Retinal pigment epithelial cell (primary cell): ENCODE measurements at regions not wholly inside any gene's neighbourhood (a gene's known extent, or its start where the extent isn't known, plus 50 kb on each side); places are given as distances from the start of the nearest gene placed in this dataset.
A peak's percentile ranks its signal among the peaks of the same experiment; 100 is the strongest.

Source experiments
- DNase-seq: peaks from one replicate; pipeline ENCODE4 v3.0.0-alpha.2; 2010; ENCODE audit warnings: low read depth
- H3K4me3 ChIP-seq: 2 replicates; pipeline ENCODE4 v1.5.1; 2011; ENCODE audit warnings: mild to moderate bottlenecking, low read length, control low read depth, moderate library complexity
- TF ChIP-seq, protein P1 (sequence below): conservative IDR thresholded peaks from 2 replicates; pipeline ENCODE4 v1.5.1; 2011; ENCODE audit warnings: low read depth, low read length, control low read depth, inconsistent platforms

DNA sequence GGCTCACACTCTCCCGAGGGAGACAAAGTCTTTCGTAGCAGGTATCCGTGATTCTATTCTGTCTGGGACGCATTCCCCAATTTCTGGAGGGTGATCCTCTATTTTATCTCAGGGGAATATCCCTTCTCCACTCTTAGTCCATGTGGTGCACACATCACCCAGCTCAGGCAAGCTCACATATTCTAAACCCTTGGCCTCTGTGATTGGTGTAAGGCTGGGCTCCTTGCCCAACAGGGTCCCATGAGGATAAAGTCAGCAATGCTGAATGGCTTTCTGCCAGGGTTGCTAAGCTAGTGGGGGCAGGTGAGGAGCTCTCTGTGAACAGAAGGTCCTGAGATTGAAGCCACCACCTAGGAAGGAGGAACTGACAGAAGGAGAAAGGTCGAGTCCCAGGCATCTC lies 137.2 kb downstream of the CDH26 start:
- DNase-seq = peak; percentile 92
- TF ChIP-seq, protein P1, sequence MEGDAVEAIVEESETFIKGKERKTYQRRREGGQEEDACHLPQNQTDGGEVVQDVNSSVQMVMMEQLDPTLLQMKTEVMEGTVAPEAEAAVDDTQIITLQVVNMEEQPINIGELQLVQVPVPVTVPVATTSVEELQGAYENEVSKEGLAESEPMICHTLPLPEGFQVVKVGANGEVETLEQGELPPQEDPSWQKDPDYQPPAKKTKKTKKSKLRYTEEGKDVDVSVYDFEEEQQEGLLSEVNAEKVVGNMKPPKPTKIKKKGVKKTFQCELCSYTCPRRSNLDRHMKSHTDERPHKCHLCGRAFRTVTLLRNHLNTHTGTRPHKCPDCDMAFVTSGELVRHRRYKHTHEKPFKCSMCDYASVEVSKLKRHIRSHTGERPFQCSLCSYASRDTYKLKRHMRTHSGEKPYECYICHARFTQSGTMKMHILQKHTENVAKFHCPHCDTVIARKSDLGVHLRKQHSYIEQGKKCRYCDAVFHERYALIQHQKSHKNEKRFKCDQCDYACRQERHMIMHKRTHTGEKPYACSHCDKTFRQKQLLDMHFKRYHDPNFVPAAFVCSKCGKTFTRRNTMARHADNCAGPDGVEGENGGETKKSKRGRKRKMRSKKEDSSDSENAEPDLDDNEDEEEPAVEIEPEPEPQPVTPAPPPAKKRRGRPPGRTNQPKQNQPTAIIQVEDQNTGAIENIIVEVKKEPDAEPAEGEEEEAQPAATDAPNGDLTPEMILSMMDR = no peak
- H3K4me3 ChIP-seq = no peak overlapping the region

DNA sequence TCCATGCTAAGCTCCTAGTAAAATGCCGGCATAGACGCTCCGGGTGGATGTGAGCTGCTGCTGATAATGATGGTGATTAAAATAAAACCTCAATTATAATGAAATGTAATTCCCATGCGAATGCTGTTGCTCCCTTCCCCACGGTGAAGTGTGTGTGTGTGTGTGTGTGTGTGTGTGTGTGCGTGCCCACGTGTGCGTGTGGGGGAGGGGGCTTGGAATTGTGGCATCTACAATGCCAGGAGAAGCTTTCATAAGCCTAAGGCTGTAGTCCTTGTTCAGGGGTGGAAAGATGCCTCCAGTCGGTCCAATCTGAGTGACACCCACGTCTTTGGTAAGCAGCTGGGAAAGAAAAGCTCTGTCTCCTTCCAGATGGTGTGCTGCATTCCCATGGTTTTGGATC lies 137.9 kb downstream of the CDH26 start:
- H3K4me3 ChIP-seq = peak overlapping the region; percentile 12
- TF ChIP-seq, protein P1 = no peak
- no peak for DNase-seq

DNA sequence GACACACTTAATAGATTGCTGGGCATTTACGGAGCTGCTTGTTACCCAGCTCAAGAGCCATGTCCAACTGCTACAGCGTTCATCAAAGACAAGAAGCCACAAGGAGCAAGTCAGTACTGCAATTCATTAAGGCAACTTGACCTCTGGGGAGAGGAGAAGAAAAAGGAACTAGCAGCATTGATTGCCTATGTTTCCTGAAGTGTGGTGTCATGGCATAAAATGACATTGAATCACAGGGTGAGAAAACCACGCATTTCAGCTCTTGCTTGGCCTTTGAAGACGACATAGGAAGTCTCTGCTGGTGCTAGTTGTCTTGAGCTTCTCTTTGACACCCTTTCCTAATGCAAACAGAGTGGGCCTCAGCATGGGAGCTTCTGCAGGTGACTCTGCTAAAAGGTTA lies 139.1 kb downstream of the CDH26 start:
- no peak for DNase-seq
- TF ChIP-seq, protein P1 = no peak
- H3K4me3 ChIP-seq = no peak overlapping the region

DNA sequence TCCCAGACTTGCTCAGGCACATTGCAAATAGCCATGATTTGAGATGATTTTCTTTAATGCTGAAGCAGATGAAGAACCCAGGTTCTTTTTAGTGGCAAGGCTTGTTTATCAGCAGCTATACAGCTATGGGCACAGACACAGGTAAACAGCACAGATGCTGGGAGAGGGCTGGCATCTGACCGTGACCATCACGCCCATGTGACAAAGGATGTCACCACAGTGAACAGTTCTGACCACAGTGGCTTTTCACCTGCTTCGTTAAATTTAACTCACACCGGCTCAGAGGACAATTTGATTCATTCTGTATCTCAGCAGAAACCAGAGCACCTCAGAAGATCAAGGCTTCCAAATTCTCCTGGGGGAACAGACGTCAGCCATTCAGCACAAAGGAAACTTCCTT lies 142.6 kb downstream of the CDH26 start:
- H3K4me3 ChIP-seq = no peak overlapping the region
- DNase-seq = no peak
- TF ChIP-seq, protein P1 = no peak

DNA sequence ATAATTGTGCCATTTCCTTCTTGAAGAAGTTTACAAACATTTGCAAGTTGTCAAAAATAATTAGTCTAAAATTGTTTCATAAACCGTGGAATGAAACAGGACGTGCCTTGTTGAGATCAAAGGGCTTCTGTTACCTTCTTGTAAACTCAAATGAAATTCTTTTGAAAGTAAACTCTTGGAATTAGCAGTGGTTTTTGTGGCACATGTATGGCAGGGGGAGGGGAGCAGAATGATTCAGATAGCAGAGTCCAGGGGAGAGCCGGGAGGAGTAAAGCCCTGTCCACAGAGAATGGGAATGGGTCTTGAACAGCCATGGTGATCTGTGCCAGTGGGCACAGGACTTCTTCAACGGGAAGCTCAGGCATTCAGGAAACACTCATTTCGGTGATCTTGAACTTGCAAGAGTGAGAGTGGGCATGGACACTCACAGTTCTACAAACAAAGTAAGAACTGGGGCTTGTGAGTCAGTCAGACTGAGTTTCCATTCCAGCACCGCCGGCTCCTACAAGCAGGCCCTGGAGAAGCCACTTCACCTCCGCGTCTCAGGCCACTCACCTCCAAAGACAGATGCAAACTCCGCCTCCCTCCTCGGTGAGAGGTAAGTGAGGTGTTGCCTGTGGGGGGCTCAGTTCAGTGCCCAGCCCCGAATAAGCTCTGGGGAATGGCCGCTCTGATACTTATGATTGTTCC lies 143.1 kb downstream of the CDH26 start:
- no peak for DNase-seq
- H3K4me3 ChIP-seq = no peak overlapping the region
- TF ChIP-seq, protein P1 = no peak

DNA sequence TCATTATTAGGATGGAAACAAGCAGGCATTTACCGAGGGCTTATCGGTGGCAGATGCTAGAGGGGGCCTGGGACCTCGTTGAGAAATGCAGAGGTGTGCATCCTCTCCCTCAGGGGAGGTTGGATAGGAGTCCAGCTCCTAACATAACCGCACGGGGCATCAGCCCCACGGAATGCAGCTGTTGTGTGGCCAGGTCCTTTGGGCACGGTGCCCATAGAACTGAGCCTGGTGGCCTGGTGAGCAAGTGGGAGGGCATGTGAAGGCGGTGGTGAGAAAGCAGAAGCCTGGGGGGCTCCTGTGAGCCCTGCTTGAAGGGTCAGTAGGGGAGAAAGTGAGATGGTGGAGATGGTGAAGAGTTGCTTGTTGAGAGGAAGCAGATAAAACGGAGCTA lies 143.7 kb downstream of the CDH26 start:
- TF ChIP-seq, protein P1 = no peak

DNA sequence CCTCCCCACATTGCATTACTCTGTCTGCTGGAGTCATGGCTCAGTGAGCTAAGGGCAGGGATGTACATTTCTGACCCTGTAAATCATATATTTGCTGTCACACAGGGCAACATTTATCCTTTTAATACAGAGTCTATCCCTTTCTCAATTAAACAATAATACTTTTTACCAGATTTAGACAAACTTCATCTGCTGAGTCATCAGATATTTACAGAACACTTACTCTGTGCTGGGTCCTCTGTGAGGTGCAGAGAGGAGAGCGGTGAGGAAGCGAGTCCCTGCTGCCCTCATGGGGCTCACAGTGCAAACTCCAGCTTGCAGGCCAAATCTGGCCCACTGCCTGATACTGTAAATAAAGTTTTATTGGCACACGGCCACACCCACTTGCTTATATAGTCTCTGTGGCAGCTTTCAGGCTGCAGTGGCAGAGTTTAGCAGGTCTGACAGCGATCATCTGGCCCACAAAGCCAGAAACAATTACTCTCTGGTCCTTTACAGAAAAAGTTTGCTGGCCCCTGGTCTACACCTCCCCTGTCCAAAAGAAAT lies 144.5 kb downstream of the CDH26 start:
- TF ChIP-seq, protein P1 = no peak
- no peak for DNase-seq
- H3K4me3 ChIP-seq = no peak overlapping the region

More for the DNA sequence above, 143.7 kb downstream of the CDH26 start:
- H3K4me3 ChIP-seq = no peak overlapping the region
- DNase-seq = no peak
